ENCODE measurements at regions not wholly inside any gene's neighbourhood (a gene's known extent, or its start where the extent isn't known, plus 50 kb on each side); places are given as distances from the start of the nearest gene placed in this dataset.
"Not testable (repeated sequence)": the region's sequence is repeated elsewhere in the genome, so short reads cannot be mapped to it uniquely, and the experiment has no call there.

DNA sequence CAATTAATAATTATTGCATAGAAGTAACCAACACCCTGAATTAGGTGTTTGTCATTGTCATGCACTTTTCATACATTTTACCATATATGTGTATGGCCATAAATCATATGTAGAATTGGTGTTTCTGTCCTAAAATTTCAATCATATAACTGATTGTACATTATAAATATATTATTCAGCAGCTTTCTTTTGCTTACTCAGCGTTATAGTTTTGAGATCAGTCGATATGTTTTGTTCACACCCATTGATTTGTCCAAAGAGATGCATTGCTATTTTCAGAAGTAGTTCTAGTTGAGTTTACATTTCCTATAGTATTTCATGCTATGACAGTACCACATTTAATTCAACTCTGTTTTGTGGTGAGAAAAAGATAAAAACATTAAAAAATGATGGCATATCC is 50.5 kb upstream of the PARP4 start:
- H3K27me3 ChIP-seq (ENCODE audit: control insufficient read depth, insufficient read depth, low read length): no peaks in the 10 kb centered on the region
- H3K4me1 ChIP-seq (ENCODE audit: control insufficient read depth, insufficient read depth, low read length): no peaks in the 10 kb centered on the region
- intact Hi-C loops (cut with micrococcal nuclease; ENCODE audit: unreplicated experiment): no loop called here
- H3K36me3 ChIP-seq (ENCODE audit: control insufficient read depth, insufficient read depth, low read length): no peaks in the 10 kb centered on the region
- in situ Hi-C loops (cut with HindIII; ENCODE audit: low pct_unique_long_range_greater_than_20kb, low sequenced_read_pairs): no loop called here
- no peak overlapping the region for H3K4me3 ChIP-seq (ENCODE audit: low read depth in 2 of 2, low read length in 2 of 2)
- no peak for ATAC-seq
- no peak for DNase-seq (ENCODE audit: low read depth, low spot score)
- BruUV-seq (replicated peaks): no TSS peak
- TF ChIP-seq TCF7L2 (IDR thresholded peaks at IDR 0.05; ENCODE audit: low read depth, low read length): no peak
- TF ChIP-seq, protein P1, sequence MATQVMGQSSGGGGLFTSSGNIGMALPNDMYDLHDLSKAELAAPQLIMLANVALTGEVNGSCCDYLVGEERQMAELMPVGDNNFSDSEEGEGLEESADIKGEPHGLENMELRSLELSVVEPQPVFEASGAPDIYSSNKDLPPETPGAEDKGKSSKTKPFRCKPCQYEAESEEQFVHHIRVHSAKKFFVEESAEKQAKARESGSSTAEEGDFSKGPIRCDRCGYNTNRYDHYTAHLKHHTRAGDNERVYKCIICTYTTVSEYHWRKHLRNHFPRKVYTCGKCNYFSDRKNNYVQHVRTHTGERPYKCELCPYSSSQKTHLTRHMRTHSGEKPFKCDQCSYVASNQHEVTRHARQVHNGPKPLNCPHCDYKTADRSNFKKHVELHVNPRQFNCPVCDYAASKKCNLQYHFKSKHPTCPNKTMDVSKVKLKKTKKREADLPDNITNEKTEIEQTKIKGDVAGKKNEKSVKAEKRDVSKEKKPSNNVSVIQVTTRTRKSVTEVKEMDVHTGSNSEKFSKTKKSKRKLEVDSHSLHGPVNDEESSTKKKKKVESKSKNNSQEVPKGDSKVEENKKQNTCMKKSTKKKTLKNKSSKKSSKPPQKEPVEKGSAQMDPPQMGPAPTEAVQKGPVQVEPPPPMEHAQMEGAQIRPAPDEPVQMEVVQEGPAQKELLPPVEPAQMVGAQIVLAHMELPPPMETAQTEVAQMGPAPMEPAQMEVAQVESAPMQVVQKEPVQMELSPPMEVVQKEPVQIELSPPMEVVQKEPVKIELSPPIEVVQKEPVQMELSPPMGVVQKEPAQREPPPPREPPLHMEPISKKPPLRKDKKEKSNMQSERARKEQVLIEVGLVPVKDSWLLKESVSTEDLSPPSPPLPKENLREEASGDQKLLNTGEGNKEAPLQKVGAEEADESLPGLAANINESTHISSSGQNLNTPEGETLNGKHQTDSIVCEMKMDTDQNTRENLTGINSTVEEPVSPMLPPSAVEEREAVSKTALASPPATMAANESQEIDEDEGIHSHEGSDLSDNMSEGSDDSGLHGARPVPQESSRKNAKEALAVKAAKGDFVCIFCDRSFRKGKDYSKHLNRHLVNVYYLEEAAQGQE (IDR thresholded peaks at IDR 0.05; ENCODE audit: insufficient read depth in 1 of 2, low read depth in 2 of 2, low read length in 1 of 2): no peak
- TF ChIP-seq, protein P2, sequence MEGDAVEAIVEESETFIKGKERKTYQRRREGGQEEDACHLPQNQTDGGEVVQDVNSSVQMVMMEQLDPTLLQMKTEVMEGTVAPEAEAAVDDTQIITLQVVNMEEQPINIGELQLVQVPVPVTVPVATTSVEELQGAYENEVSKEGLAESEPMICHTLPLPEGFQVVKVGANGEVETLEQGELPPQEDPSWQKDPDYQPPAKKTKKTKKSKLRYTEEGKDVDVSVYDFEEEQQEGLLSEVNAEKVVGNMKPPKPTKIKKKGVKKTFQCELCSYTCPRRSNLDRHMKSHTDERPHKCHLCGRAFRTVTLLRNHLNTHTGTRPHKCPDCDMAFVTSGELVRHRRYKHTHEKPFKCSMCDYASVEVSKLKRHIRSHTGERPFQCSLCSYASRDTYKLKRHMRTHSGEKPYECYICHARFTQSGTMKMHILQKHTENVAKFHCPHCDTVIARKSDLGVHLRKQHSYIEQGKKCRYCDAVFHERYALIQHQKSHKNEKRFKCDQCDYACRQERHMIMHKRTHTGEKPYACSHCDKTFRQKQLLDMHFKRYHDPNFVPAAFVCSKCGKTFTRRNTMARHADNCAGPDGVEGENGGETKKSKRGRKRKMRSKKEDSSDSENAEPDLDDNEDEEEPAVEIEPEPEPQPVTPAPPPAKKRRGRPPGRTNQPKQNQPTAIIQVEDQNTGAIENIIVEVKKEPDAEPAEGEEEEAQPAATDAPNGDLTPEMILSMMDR (IDR thresholded peaks at IDR 0.05): no peak
- no peak for TF ChIP-seq SIN3A (IDR thresholded peaks at IDR 0.05; ENCODE audit: borderline replicate concordance, insufficient read depth, low read depth, low read length)
- no peak for TF ChIP-seq POLR2AphosphoS5 (IDR thresholded peaks at IDR 0.05; ENCODE audit: low read depth, low read length)
- no peak overlapping the region for H3K27ac ChIP-seq (ENCODE audit: low read length)
- H3K9me3 ChIP-seq (ENCODE audit: control insufficient read depth, insufficient read depth, low read depth, low read length): no peaks in the 10 kb centered on the region
- ChIA-PET POLR2A (no interaction called here), CTCF (interaction anchor here (0.7 kb wide), 1 partner anchor 83 kb away, joined by 4 read pairs; no protein-coding TSS in a partner anchor)

DNA sequence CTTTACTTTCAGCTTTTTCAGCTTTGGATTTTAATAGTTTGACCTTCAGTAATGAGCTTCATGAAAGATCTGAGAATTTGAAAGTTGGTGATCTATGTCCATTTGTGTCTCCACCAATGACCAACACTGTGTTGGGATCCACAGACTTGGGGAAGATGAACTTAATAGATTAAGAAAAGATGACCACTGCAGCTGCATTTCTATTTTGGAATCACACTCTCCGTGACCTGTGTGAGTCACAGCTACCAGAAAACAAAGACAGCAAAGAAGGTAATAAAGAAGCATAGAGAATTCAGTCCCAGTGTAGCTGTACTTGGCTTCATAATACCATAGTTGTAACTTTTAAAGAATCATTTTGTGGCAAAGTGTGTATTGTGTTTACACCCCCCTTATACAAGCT is 51.4 kb upstream of the PARP4 start:
- H3K36me3 ChIP-seq (ENCODE audit: control insufficient read depth, insufficient read depth, low read length); DNase-seq (ENCODE audit: low read depth, low spot score); H3K4me3 ChIP-seq (ENCODE audit: low read depth in 2 of 2, low read length in 2 of 2); H3K9me3 ChIP-seq (ENCODE audit: control insufficient read depth, insufficient read depth, low read depth, low read length); CTCF ChIA-PET; H3K27ac ChIP-seq (ENCODE audit: low read length); POLR2A ChIA-PET; H3K4me1 ChIP-seq (ENCODE audit: control insufficient read depth, insufficient read depth, low read length); ATAC-seq; in situ Hi-C loops (cut with HindIII; ENCODE audit: low pct_unique_long_range_greater_than_20kb, low sequenced_read_pairs); BruUV-seq (replicated peaks); H3K27me3 ChIP-seq (ENCODE audit: control insufficient read depth, insufficient read depth, low read length); intact Hi-C loops (cut with micrococcal nuclease; ENCODE audit: unreplicated experiment): not testable (repeated sequence)

GRCh38 chr13:24564881-24565280 is 52.3 kb upstream of the PARP4 start:
- ATAC-seq: no peak
- DNase-seq (ENCODE audit: low read depth, low spot score): no peak
- ChIA-PET POLR2A (no interaction called here), CTCF (no interaction called here)
- Histone ChIP-seq H3K27me3 (ENCODE audit: control insufficient read depth, insufficient read depth, low read length) (no peaks in the 10 kb centered on the region), H3K4me1 (ENCODE audit: control insufficient read depth, insufficient read depth, low read length) (no peaks in the 10 kb centered on the region), H3K27ac (ENCODE audit: low read length) (no peak overlapping the region), H3K36me3 (ENCODE audit: control insufficient read depth, insufficient read depth, low read length) (no peaks in the 10 kb centered on the region), H3K9me3 (ENCODE audit: control insufficient read depth, insufficient read depth, low read depth, low read length) (no peaks in the 10 kb centered on the region), H3K4me3 (ENCODE audit: low read depth in 2 of 2, low read length in 2 of 2) (no peak overlapping the region)
- in situ Hi-C loops (cut with HindIII; ENCODE audit: low pct_unique_long_range_greater_than_20kb, low sequenced_read_pairs): no loop called here
- BruUV-seq (replicated peaks): no TSS peak
- intact Hi-C loops (cut with micrococcal nuclease; ENCODE audit: unreplicated experiment): no loop called here
- TF ChIP-seq POLR2AphosphoS5 (IDR thresholded peaks at IDR 0.05; ENCODE audit: low read depth, low read length): no peak
- TF ChIP-seq TCF7L2 (IDR thresholded peaks at IDR 0.05; ENCODE audit: low read depth, low read length): no peak
- TF ChIP-seq, protein P1 (IDR thresholded peaks at IDR 0.05; ENCODE audit: insufficient read depth in 1 of 2, low read depth in 2 of 2, low read length in 1 of 2): no peak
- no peak for TF ChIP-seq SIN3A (IDR thresholded peaks at IDR 0.05; ENCODE audit: borderline replicate concordance, insufficient read depth, low read depth, low read length)
- TF ChIP-seq, protein P2 (IDR thresholded peaks at IDR 0.05): no peak

- CTCF ChIA-PET; H3K27me3 ChIP-seq (ENCODE audit: control insufficient read depth, insufficient read depth, low read length); DNase-seq (ENCODE audit: low read depth, low spot score); POLR2A ChIA-PET; intact Hi-C loops (cut with micrococcal nuclease; ENCODE audit: unreplicated experiment); BruUV-seq (replicated peaks); H3K4me3 ChIP-seq (ENCODE audit: low read depth in 2 of 2, low read length in 2 of 2); H3K36me3 ChIP-seq (ENCODE audit: control insufficient read depth, insufficient read depth, low read length); H3K27ac ChIP-seq (ENCODE audit: low read length); H3K9me3 ChIP-seq (ENCODE audit: control insufficient read depth, insufficient read depth, low read depth, low read length); H3K4me1 ChIP-seq (ENCODE audit: control insufficient read depth, insufficient read depth, low read length); ATAC-seq; in situ Hi-C loops (cut with HindIII; ENCODE audit: low pct_unique_long_range_greater_than_20kb, low sequenced_read_pairs): not testable (repeated sequence)
These were observed 55.0 kb upstream of the PARP4 start for GRCh38 chr13:24567593-24567992.
